Epithelial cell of esophagus (primary cell): ENCODE measurements at regions not wholly inside any gene's neighbourhood (a gene's known extent, or its start where the extent isn't known, plus 50 kb on each side); places are given as distances from the start of the nearest gene placed in this dataset.

Experiments used
- DNase-seq: peaks from one replicate; pipeline ENCODE4 v3.0.0; 2010; ENCODE audit warnings: low read depth
- H3K4me3 ChIP-seq: 2 replicates; pipeline ENCODE4 v1.5.1; 2011; ENCODE audit warnings: mild to moderate bottlenecking, low read length, control low read depth
- CTCF ChIP-seq: IDR thresholded peaks from 2 replicates; pipeline ENCODE4 v1.5.1; 2011; ENCODE audit warnings: low read depth, mild to moderate bottlenecking, low read length, control low read depth, inconsistent platforms; ENCODE audit not compliant: insufficient read depth; ENCODE audit errors: missing control alignments

- TF ChIP-seq CTCF, result no peak
- DNase-seq, result no peak
- no peak overlapping the region for H3K4me3 ChIP-seq
Observed at GRCh38 chr4:145281224-145281623, 100.8 kb upstream of the OTUD4 start.

GRCh38 chr4:145280541-145280940 is 100.2 kb upstream of the OTUD4 start:
- H3K4me3 ChIP-seq, result no peak overlapping the region
- TF ChIP-seq CTCF, result no peak
- no peak for DNase-seq

- peak; percentile 94 for DNase-seq
- H3K4me3 ChIP-seq, result no peak overlapping the region
- no peak for TF ChIP-seq CTCF
Observed at GRCh38 chr4:145279122-145279960, 99.0 kb upstream of the OTUD4 start.

- no peak for TF ChIP-seq CTCF
- peak; percentile 39 for DNase-seq
- no peak overlapping the region for H3K4me3 ChIP-seq
Observed at GRCh38 chr4:145278341-145279121, 98.1 kb upstream of the OTUD4 start.

- TF ChIP-seq CTCF, result no peak
- no peak overlapping the region for H3K4me3 ChIP-seq
- no peak for DNase-seq
Observed at GRCh38 chr4:145277011-145277410, 96.6 kb upstream of the OTUD4 start.

GRCh38 chr4:145276050-145276449 is 95.7 kb upstream of the OTUD4 start:
- TF ChIP-seq CTCF, result no peak
- H3K4me3 ChIP-seq, result no peak overlapping the region
- no peak for DNase-seq
